ENCODE measurements at regions not wholly inside any gene's neighbourhood (a gene's known extent, or its start where the extent isn't known, plus 50 kb on each side); places are given as distances from the start of the nearest gene placed in this dataset.

- H3K27ac ChIP-seq (ENCODE audit: low read depth in 1 of 3, low read length in 2 of 3) = no peak overlapping the region
- DNase-seq (no peak), FAIRE-seq (no peak)
- no peak overlapping the region for H3K4me3 ChIP-seq (ENCODE audit: low read depth in 1 of 3, low read length in 3 of 3)
- 22 to 38% (median 23%) methylated on average over 2 of the region's 2 CpGs for WGBS, 3 donors
- H3K4me1 ChIP-seq (ENCODE audit: control insufficient read depth in 3 of 3, insufficient read depth in 2 of 3, low read depth in 1 of 3, low read length in 2 of 3) = peaks cover 0 to 13% (median 0%) of the 10 kb centered on the region in 3 donors
- H3K27me3 ChIP-seq (ENCODE audit: control insufficient read depth in 3 of 3, insufficient read depth in 3 of 3, low read length in 3 of 3) = no peaks in the 10 kb centered on the region
- no peaks in the 10 kb centered on the region for H3K36me3 ChIP-seq (ENCODE audit: control insufficient read depth in 3 of 3, insufficient read depth in 2 of 3, low read depth in 1 of 3, low read length in 3 of 3)
- peaks cover 0 to 2% of the 10 kb centered on the region in 2 donors for H3K9me3 ChIP-seq (ENCODE audit: control insufficient read depth in 2 of 2, insufficient read depth in 1 of 2, low read depth in 1 of 2, low read length in 1 of 2)
Measured at GRCh38 chr1:175833502-175833901, 90.1 kb upstream of the TNR start.

GRCh38 chr1:175830500-175830899 is 87.1 kb upstream of the TNR start:
- Histone ChIP-seq H3K4me3 (ENCODE audit: low read depth in 1 of 3, low read length in 3 of 3) (no peak overlapping the region), H3K9me3 (ENCODE audit: control insufficient read depth in 2 of 2, insufficient read depth in 1 of 2, low read depth in 1 of 2, low read length in 1 of 2) (peaks cover 0 to 10% of the 10 kb centered on the region in 2 donors), H3K4me1 (ENCODE audit: control insufficient read depth in 3 of 3, insufficient read depth in 2 of 3, low read depth in 1 of 3, low read length in 2 of 3) (peaks cover 0 to 11% (median 0%) of the 10 kb centered on the region in 3 donors), H3K27ac (ENCODE audit: low read depth in 1 of 3, low read length in 2 of 3) (no peak overlapping the region), H3K36me3 (ENCODE audit: control insufficient read depth in 3 of 3, insufficient read depth in 2 of 3, low read depth in 1 of 3, low read length in 3 of 3) (no peaks in the 10 kb centered on the region), H3K27me3 (ENCODE audit: control insufficient read depth in 3 of 3, insufficient read depth in 3 of 3, low read length in 3 of 3) (no peaks in the 10 kb centered on the region)
- DNase-seq (no peak), FAIRE-seq (no peak)

- no peak for FAIRE-seq
Measured at GRCh38 chr1:175829845-175830244, 86.5 kb upstream of the TNR start.

GRCh38 chr1:175826705-175827104 is 83.3 kb upstream of the TNR start:
- Histone ChIP-seq H3K4me1 (ENCODE audit: control insufficient read depth in 3 of 3, insufficient read depth in 2 of 3, low read depth in 1 of 3, low read length in 2 of 3) (peaks cover 0 to 11% (median 0%) of the 10 kb centered on the region in 3 donors), H3K9me3 (ENCODE audit: control insufficient read depth in 2 of 2, insufficient read depth in 1 of 2, low read depth in 1 of 2, low read length in 1 of 2) (peaks cover 0 to 10% of the 10 kb centered on the region in 2 donors), H3K4me3 (ENCODE audit: low read depth in 1 of 3, low read length in 3 of 3) (no peak overlapping the region), H3K36me3 (ENCODE audit: control insufficient read depth in 3 of 3, insufficient read depth in 2 of 3, low read depth in 1 of 3, low read length in 3 of 3) (no peaks in the 10 kb centered on the region), H3K27ac (ENCODE audit: low read depth in 1 of 3, low read length in 2 of 3) (no peak overlapping the region), H3K27me3 (ENCODE audit: control insufficient read depth in 3 of 3, insufficient read depth in 3 of 3, low read length in 3 of 3) (no peaks in the 10 kb centered on the region)
- WGBS, 3 donors = 75 to 91% (median 87%) methylated on average over 2 of the region's 2 CpGs
- DNase-seq (no peak), FAIRE-seq (no peak)

More at GRCh38 chr1:175829845-175830244, 86.5 kb upstream of the TNR start:
- peaks cover 0 to 5% (median 0%) of the 10 kb centered on the region in 3 donors for H3K4me1 ChIP-seq (ENCODE audit: control insufficient read depth in 3 of 3, insufficient read depth in 2 of 3, low read depth in 1 of 3, low read length in 2 of 3)
- DNase-seq = no peak
- no peak overlapping the region for H3K4me3 ChIP-seq (ENCODE audit: low read depth in 1 of 3, low read length in 3 of 3)
- no peak overlapping the region for H3K27ac ChIP-seq (ENCODE audit: low read depth in 1 of 3, low read length in 2 of 3)
- WGBS, 3 donors = 95 to 100% (median 98%) methylated on average over 1 of the region's 1 CpG
- H3K36me3 ChIP-seq (ENCODE audit: control insufficient read depth in 3 of 3, insufficient read depth in 2 of 3, low read depth in 1 of 3, low read length in 3 of 3) = no peaks in the 10 kb centered on the region
- peaks cover 0 to 10% of the 10 kb centered on the region in 2 donors for H3K9me3 ChIP-seq (ENCODE audit: control insufficient read depth in 2 of 2, insufficient read depth in 1 of 2, low read depth in 1 of 2, low read length in 1 of 2)
- H3K27me3 ChIP-seq (ENCODE audit: control insufficient read depth in 3 of 3, insufficient read depth in 3 of 3, low read length in 3 of 3) = no peaks in the 10 kb centered on the region

- Histone ChIP-seq H3K4me1 (ENCODE audit: control insufficient read depth in 3 of 3, insufficient read depth in 2 of 3, low read depth in 1 of 3, low read length in 2 of 3) (peaks cover 0 to 11% (median 0%) of the 10 kb centered on the region in 3 donors), H3K36me3 (ENCODE audit: control insufficient read depth in 3 of 3, insufficient read depth in 2 of 3, low read depth in 1 of 3, low read length in 3 of 3) (no peaks in the 10 kb centered on the region), H3K9me3 (ENCODE audit: control insufficient read depth in 2 of 2, insufficient read depth in 1 of 2, low read depth in 1 of 2, low read length in 1 of 2) (peaks cover 0 to 10% of the 10 kb centered on the region in 2 donors), H3K27me3 (ENCODE audit: control insufficient read depth in 3 of 3, insufficient read depth in 3 of 3, low read length in 3 of 3) (no peaks in the 10 kb centered on the region), H3K4me3 (ENCODE audit: low read depth in 1 of 3, low read length in 3 of 3) (no peak overlapping the region), H3K27ac (ENCODE audit: low read depth in 1 of 3, low read length in 2 of 3) (no peak overlapping the region)
- 63 to 77% (median 71%) methylated on average over 3 of the region's 3 CpGs for WGBS, 3 donors
- FAIRE-seq = no peak
- no peak for DNase-seq
Measured at GRCh38 chr1:175824079-175824478, 80.7 kb upstream of the TNR start.

- peaks cover 0 to 11% (median 0%) of the 10 kb centered on the region in 3 donors for H3K4me1 ChIP-seq (ENCODE audit: control insufficient read depth in 3 of 3, insufficient read depth in 2 of 3, low read depth in 1 of 3, low read length in 2 of 3)
- H3K27me3 ChIP-seq (ENCODE audit: control insufficient read depth in 3 of 3, insufficient read depth in 3 of 3, low read length in 3 of 3) = no peaks in the 10 kb centered on the region
- FAIRE-seq = no peak
- peaks cover 0 to 6% of the 10 kb centered on the region in 2 donors for H3K9me3 ChIP-seq (ENCODE audit: control insufficient read depth in 2 of 2, insufficient read depth in 1 of 2, low read depth in 1 of 2, low read length in 1 of 2)
- H3K4me3 ChIP-seq (ENCODE audit: low read depth in 1 of 3, low read length in 3 of 3) = no peak overlapping the region
- H3K27ac ChIP-seq (ENCODE audit: low read depth in 1 of 3, low read length in 2 of 3) = no peak overlapping the region
- no peak for DNase-seq
- no peaks in the 10 kb centered on the region for H3K36me3 ChIP-seq (ENCODE audit: control insufficient read depth in 3 of 3, insufficient read depth in 2 of 3, low read depth in 1 of 3, low read length in 3 of 3)
Measured at GRCh38 chr1:175823406-175823805, 80.0 kb upstream of the TNR start.

DNA sequence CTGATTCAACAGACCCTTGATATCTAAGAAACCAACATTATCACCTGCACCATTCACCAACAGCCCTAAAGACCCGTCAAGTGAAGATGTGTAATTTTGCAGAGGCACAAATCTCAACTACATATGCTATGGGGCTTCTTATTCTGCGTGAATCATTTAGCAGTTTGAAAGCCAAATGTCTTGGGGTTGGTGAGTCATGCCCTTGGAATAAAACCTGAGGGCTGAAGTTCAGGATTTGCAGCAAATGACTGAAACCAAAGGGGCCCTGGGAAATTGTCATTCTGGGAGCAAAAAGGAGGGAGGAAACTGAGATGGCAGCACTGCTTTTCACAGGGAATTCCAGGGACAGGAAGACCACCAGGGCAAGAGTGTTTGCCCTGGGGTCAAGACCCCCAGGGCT is 79.2 kb upstream of the TNR start:
- Histone ChIP-seq H3K27me3 (ENCODE audit: control insufficient read depth in 3 of 3, insufficient read depth in 3 of 3, low read length in 3 of 3) (no peaks in the 10 kb centered on the region), H3K4me3 (ENCODE audit: low read depth in 1 of 3, low read length in 3 of 3) (no peak overlapping the region), H3K36me3 (ENCODE audit: control insufficient read depth in 3 of 3, insufficient read depth in 2 of 3, low read depth in 1 of 3, low read length in 3 of 3) (no peaks in the 10 kb centered on the region), H3K9me3 (ENCODE audit: control insufficient read depth in 2 of 2, insufficient read depth in 1 of 2, low read depth in 1 of 2, low read length in 1 of 2) (no peaks in the 10 kb centered on the region), H3K27ac (ENCODE audit: low read depth in 1 of 3, low read length in 2 of 3) (no peak overlapping the region), H3K4me1 (ENCODE audit: control insufficient read depth in 3 of 3, insufficient read depth in 2 of 3, low read depth in 1 of 3, low read length in 2 of 3) (peaks cover 0 to 11% (median 0%) of the 10 kb centered on the region in 3 donors)
- 46 to 77% (median 50%) methylated on average over 2 of the region's 2 CpGs for WGBS, 3 donors
- FAIRE-seq (no peak), DNase-seq (peak in 1 of 2 donors; percentile 66)

- no peak for FAIRE-seq
- no peaks in the 10 kb centered on the region for H3K9me3 ChIP-seq (ENCODE audit: control insufficient read depth in 2 of 2, insufficient read depth in 1 of 2, low read depth in 1 of 2, low read length in 1 of 2)
- H3K4me1 ChIP-seq (ENCODE audit: control insufficient read depth in 3 of 3, insufficient read depth in 2 of 3, low read depth in 1 of 3, low read length in 2 of 3) = peaks cover 0 to 11% (median 0%) of the 10 kb centered on the region in 3 donors
- no peak overlapping the region for H3K4me3 ChIP-seq (ENCODE audit: low read depth in 1 of 3, low read length in 3 of 3)
- H3K27me3 ChIP-seq (ENCODE audit: control insufficient read depth in 3 of 3, insufficient read depth in 3 of 3, low read length in 3 of 3) = no peaks in the 10 kb centered on the region
- no peaks in the 10 kb centered on the region for H3K36me3 ChIP-seq (ENCODE audit: control insufficient read depth in 3 of 3, insufficient read depth in 2 of 3, low read depth in 1 of 3, low read length in 3 of 3)
- H3K27ac ChIP-seq (ENCODE audit: low read depth in 1 of 3, low read length in 2 of 3) = no peak overlapping the region
- no peak for DNase-seq
- WGBS, 3 donors = 93 to 95% (median 94%) methylated on average over 6 of the region's 6 CpGs
Measured at GRCh38 chr1:175820456-175821025, 77.1 kb upstream of the TNR start.

GRCh38 chr1:175818929-175819328 is 75.5 kb upstream of the TNR start:
- FAIRE-seq (no peak), DNase-seq (no peak)
- Histone ChIP-seq H3K9me3 (ENCODE audit: control insufficient read depth in 2 of 2, insufficient read depth in 1 of 2, low read depth in 1 of 2, low read length in 1 of 2) (no peaks in the 10 kb centered on the region), H3K27me3 (ENCODE audit: control insufficient read depth in 3 of 3, insufficient read depth in 3 of 3, low read length in 3 of 3) (no peaks in the 10 kb centered on the region), H3K36me3 (ENCODE audit: control insufficient read depth in 3 of 3, insufficient read depth in 2 of 3, low read depth in 1 of 3, low read length in 3 of 3) (no peaks in the 10 kb centered on the region), H3K4me3 (ENCODE audit: low read depth in 1 of 3, low read length in 3 of 3) (no peak overlapping the region), H3K27ac (ENCODE audit: low read depth in 1 of 3, low read length in 2 of 3) (no peak overlapping the region), H3K4me1 (ENCODE audit: control insufficient read depth in 3 of 3, insufficient read depth in 2 of 3, low read depth in 1 of 3, low read length in 2 of 3) (peaks cover 0 to 11% (median 0%) of the 10 kb centered on the region in 3 donors)
- 63 to 68% (median 67%) methylated on average over 1 of the region's 1 CpG for whole genome bisulfite sequencing, 3 donors
